DOHH2 (cell line): ENCODE measurements at regions not wholly inside any gene's neighbourhood (a gene's known extent, or its start where the extent isn't known, plus 50 kb on each side); places are given as distances from the start of the nearest gene placed in this dataset.

Source experiments
- H3F3A ChIP-seq: fragments of 200-600 bp; sonication (generic), shearing (Covaris generic); 2 replicates; pipeline ENCODE4 v1.6.0; 2016; ENCODE audit warnings: antibody characterized with exemption, mild to moderate bottlenecking; ENCODE audit not compliant: control insufficient read depth, insufficient read depth
- H3K27ac ChIP-seq: fragments of 200-600 bp; sonication (generic); 2 replicates; pipeline ENCODE4 v1.5.1; 2014; ENCODE audit warnings: low read depth, mild to moderate bottlenecking, low read length, moderate library complexity
- H3K27me3 ChIP-seq: fragments of 200-600 bp; sonication (generic); 2 replicates; pipeline ENCODE4 v1.6.1; 2014; ENCODE audit warnings: mild to moderate bottlenecking, low read length, mixed read lengths; ENCODE audit not compliant: control insufficient read depth
- H3K36me3 ChIP-seq: fragments of 200-600 bp; sonication (generic); 2 replicates; pipeline ENCODE4 v1.6.1; 2014; ENCODE audit warnings: mild to moderate bottlenecking, low read length, moderate library complexity, mixed read lengths; ENCODE audit not compliant: control insufficient read depth
- H3K4me1 ChIP-seq: fragments of 200-600 bp; sonication (generic); 2 replicates; pipeline ENCODE4 v1.6.1; 2014; ENCODE audit warnings: mild to moderate bottlenecking, low read length, mixed read lengths; ENCODE audit not compliant: control insufficient read depth
- H3K4me2 ChIP-seq: fragments of 200-600 bp; sonication (generic); 2 replicates; pipeline ENCODE4 v1.6.0; 2014; ENCODE audit warnings: mild to moderate bottlenecking, low read length, moderate library complexity
- H3K4me3 ChIP-seq: fragments of 200-600 bp; sonication (generic); 2 replicates; pipeline ENCODE4 v1.5.1; 2014; ENCODE audit warnings: mild to moderate bottlenecking, low read length, mixed read lengths
- H3K79me2 ChIP-seq: fragments of 200-600 bp; sonication (generic); 2 replicates; pipeline ENCODE4 v1.6.1; 2014; ENCODE audit warnings: mild to moderate bottlenecking, low read length, mixed read lengths; ENCODE audit not compliant: control insufficient read depth
- H3K9me2 ChIP-seq: fragments of 200-600 bp; sonication (generic); replicated peaks from 2 replicates; pipeline ENCODE4 v1.6.1; 2014; ENCODE audit warnings: mild to moderate bottlenecking, low read length, mixed read lengths; ENCODE audit not compliant: control insufficient read depth
- H3K9me3 ChIP-seq: fragments of 200-600 bp; sonication (generic); 2 replicates; pipeline ENCODE4 v1.6.1; 2014; ENCODE audit warnings: antibody characterized with exemption, low read length, mixed read lengths; ENCODE audit not compliant: control insufficient read depth, insufficient read depth
- H4K20me1 ChIP-seq: fragments of 200-600 bp; sonication (generic); 2 replicates; pipeline ENCODE4 v1.6.0; 2014; ENCODE audit warnings: low read depth, mild to moderate bottlenecking, antibody characterized with exemption, low read length, moderate library complexity; ENCODE audit not compliant: control insufficient read depth, insufficient read depth
- EZH2phosphoT487 ChIP-seq: fragments of 200-600 bp; sonication (generic); IDR thresholded peaks from 2 replicates; pipeline ENCODE4 v1.6.1; 2017; ENCODE audit warnings: borderline replicate concordance, mild to moderate bottlenecking, antibody characterized with exemption, low read length, moderate library complexity, mixed read lengths
- TF ChIP-seq, protein P1 (sequence below): fragments of 200-600 bp; sonication (generic); IDR thresholded peaks from one replicate; pipeline ENCODE4 v1.5.1; 2014; ENCODE audit warnings: antibody characterized with exemption, mild to moderate bottlenecking, low read depth, low read length; ENCODE audit not compliant: poor library complexity, severe bottlenecking

DNA sequence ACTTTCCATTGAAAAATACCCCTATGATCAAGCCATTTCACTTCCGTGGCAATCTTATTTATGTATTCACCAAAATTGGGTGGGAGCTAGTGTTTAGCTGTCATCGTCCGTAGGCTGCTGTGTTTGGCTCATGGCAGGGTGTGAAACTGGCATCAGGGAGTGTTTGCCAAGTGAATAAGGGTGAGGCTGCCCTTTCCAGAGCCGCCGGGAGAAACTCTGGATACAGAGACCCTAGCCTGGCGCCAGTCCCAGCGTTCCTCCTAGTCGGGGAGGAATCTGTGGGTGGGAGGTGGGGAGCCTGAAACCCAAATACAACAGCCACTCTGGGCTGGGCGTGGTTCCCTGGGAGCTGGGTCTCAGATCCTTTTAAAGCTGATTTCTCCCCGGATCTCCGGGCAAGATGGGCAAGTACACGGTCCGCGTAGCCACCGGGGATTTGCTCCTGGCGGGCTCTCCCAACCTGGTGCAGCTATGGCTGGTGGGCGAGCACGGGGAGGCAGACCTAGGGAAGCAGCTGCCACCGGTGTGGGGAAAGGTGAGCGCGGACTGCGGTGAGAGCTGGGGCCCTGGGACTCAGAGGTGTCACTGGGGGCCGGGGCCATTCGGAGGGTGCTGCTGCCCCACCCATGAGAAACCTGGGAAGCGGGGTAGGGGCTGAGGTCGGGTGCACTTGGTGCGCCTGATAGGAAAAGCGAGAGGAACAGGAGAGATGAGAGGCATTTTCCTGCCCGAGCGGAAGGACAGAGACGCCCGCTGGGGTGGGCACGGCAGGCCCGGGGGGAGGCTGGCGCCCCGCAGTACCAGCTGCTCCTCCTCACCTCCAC is 62.1 kb upstream of the TEKT1 start:
- Histone ChIP-seq H3K4me2 (no peak overlapping the region), H3K27me3 (peaks cover 10% of the 10 kb centered on the region)

DNA sequence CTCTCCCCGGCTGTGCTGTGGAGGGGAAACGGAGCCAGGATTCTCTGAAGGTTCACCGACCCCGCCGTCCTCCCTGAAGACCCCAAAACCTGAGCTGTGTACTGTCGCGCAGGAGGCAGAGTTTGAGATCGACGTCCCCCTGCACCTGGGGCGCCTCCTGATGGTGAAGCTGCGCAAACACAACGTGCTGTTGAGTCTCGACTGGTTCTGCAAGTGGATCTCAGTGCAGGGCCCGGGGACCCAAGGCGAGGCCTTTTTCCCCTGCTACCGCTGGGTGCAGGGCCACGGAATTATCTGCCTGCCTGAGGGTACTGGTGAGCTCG is 62.6 kb upstream of the TEKT1 start:
- no peak overlapping the region for H3K4me2 ChIP-seq
- no peaks in the 10 kb centered on the region for H3K79me2 ChIP-seq
- H3K9me3 ChIP-seq: no peaks in the 10 kb centered on the region
- peaks cover 10% of the 10 kb centered on the region for H3K27me3 ChIP-seq
- H3K27ac ChIP-seq: no peak overlapping the region
- no peaks in the 10 kb centered on the region for H3K4me1 ChIP-seq
- H3K9me2 ChIP-seq: no peaks in the 10 kb centered on the region
- no peaks in the 10 kb centered on the region for H4K20me1 ChIP-seq
- H3K36me3 ChIP-seq: no peaks in the 10 kb centered on the region
- no peak for TF ChIP-seq EZH2phosphoT487
- TF ChIP-seq, protein P1, sequence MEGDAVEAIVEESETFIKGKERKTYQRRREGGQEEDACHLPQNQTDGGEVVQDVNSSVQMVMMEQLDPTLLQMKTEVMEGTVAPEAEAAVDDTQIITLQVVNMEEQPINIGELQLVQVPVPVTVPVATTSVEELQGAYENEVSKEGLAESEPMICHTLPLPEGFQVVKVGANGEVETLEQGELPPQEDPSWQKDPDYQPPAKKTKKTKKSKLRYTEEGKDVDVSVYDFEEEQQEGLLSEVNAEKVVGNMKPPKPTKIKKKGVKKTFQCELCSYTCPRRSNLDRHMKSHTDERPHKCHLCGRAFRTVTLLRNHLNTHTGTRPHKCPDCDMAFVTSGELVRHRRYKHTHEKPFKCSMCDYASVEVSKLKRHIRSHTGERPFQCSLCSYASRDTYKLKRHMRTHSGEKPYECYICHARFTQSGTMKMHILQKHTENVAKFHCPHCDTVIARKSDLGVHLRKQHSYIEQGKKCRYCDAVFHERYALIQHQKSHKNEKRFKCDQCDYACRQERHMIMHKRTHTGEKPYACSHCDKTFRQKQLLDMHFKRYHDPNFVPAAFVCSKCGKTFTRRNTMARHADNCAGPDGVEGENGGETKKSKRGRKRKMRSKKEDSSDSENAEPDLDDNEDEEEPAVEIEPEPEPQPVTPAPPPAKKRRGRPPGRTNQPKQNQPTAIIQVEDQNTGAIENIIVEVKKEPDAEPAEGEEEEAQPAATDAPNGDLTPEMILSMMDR: peak; percentile 44
- no peaks in the 10 kb centered on the region for H3F3A ChIP-seq
- H3K4me3 ChIP-seq: no peak overlapping the region

More for the DNA sequence above, 62.1 kb upstream of the TEKT1 start:
- no peaks in the 10 kb centered on the region for H3K4me1 ChIP-seq
- TF ChIP-seq, protein P1: no peak
- TF ChIP-seq EZH2phosphoT487: no peak
- no peak overlapping the region for H3K27ac ChIP-seq
- no peaks in the 10 kb centered on the region for H3K79me2 ChIP-seq
- no peaks in the 10 kb centered on the region for H3K36me3 ChIP-seq
- H3K9me2 ChIP-seq: no peaks in the 10 kb centered on the region
- H3K9me3 ChIP-seq: no peaks in the 10 kb centered on the region
- H3K4me3 ChIP-seq: no peak overlapping the region
- H4K20me1 ChIP-seq: no peaks in the 10 kb centered on the region
- H3F3A ChIP-seq: no peaks in the 10 kb centered on the region

DNA sequence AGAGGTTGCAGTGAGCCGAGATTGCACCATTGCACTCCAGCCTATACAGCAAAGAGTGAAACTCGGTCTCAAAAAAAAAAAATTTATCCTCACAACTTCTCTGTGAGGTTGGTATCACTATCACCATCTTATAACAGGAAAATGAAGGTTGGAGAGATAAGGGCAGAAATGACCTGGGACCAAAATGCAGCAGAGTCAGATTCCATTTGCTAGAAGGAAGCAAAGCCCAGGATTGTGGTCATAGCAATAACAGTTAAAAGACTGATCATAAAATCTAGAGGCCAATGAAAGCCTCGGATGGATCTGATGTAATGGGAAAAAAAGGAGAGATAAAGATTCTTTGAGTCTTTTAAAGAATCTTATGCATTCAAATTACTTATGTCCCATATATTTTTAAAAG is 69.6 kb upstream of the TEKT1 start:
- Histone ChIP-seq H3F3A (no peaks in the 10 kb centered on the region), H3K36me3 (no peaks in the 10 kb centered on the region), H3K9me2 (no peaks in the 10 kb centered on the region), H3K9me3 (no peaks in the 10 kb centered on the region), H3K4me2 (no peak overlapping the region), H3K79me2 (no peaks in the 10 kb centered on the region), H3K4me3 (no peak overlapping the region), H3K27ac (no peak overlapping the region), H4K20me1 (no peaks in the 10 kb centered on the region), H3K4me1 (no peaks in the 10 kb centered on the region), H3K27me3 (no peaks in the 10 kb centered on the region)
- no peak for TF ChIP-seq EZH2phosphoT487
- TF ChIP-seq, protein P1: no peak
